ENCODE measurements at regions not wholly inside any gene's neighbourhood (a gene's known extent, or its start where the extent isn't known, plus 50 kb on each side); places are given as distances from the start of the nearest gene placed in this dataset.

DNA sequence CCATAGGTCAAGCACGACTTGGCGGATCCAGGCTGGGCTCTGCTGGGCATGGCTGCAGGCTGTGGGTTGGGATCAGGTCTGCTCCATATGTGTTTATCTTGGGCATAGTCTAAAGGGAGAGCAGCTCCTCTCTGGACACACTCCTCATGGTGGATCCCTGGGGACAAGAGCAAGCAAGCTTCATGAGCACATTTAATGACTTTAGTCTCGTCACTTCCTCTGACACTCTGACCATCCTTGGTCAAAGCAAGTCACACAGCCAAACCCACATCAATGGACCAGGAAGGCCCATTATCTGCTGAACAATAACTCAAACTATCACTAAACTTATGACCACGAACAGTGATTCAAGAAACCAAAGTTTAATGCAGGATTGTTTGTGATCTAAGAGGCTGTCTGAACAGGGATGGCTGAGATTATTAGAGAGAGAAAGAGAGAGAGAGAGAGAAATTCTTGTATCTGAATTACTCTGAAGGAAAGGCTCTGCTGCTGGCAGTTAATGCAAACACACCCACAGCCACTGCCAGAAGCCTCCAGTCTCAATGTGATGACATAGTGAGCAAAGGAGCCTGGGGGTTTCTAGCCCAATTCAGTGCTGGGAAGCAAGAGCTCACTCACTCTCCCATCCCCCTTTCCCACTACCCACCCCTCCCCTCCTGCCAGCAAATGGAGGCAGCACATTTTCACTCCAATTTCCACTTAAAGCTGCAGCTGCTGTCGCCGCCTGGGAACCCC, 490.2 kb upstream of the SULF2 start:
- TF ChIP-seq, protein P1, sequence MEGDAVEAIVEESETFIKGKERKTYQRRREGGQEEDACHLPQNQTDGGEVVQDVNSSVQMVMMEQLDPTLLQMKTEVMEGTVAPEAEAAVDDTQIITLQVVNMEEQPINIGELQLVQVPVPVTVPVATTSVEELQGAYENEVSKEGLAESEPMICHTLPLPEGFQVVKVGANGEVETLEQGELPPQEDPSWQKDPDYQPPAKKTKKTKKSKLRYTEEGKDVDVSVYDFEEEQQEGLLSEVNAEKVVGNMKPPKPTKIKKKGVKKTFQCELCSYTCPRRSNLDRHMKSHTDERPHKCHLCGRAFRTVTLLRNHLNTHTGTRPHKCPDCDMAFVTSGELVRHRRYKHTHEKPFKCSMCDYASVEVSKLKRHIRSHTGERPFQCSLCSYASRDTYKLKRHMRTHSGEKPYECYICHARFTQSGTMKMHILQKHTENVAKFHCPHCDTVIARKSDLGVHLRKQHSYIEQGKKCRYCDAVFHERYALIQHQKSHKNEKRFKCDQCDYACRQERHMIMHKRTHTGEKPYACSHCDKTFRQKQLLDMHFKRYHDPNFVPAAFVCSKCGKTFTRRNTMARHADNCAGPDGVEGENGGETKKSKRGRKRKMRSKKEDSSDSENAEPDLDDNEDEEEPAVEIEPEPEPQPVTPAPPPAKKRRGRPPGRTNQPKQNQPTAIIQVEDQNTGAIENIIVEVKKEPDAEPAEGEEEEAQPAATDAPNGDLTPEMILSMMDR (conservative IDR thresholded peaks at IDR 0.05 in 1 of 2, IDR thresholded peaks at IDR 0.05 in 1 of 2; ENCODE audit: extremely low read depth in 1 of 2, insufficient read depth in 1 of 2, low read depth in 1 of 2, low read length in 2 of 2) = no peak
- TF ChIP-seq EZH2 (IDR thresholded peaks at IDR 0.05; ENCODE audit: borderline replicate concordance, low read length) = no peak

Data from mammary epithelial cell (primary cell).